ENCODE measurements at regions not wholly inside any gene's neighbourhood (a gene's known extent, or its start where the extent isn't known, plus 50 kb on each side); places are given as distances from the start of the nearest gene placed in this dataset.

GRCh38 chr21:14876524-14876840 lies 188.3 kb downstream of the NRIP1 start:
- ATAC-seq (peak; percentile 22; the same call in 2 of the 3 replicates), FAIRE-seq (no peak), DNase-seq (ENCODE audit: low read depth, low spot score) (no peak)
- Histone ChIP-seq H2AFZ (ENCODE audit: control insufficient read depth, low read depth, low read length) (no peak overlapping the region), H3K4me1 (ENCODE audit: control insufficient read depth, insufficient read depth, low read length) (peaks cover 32% of the 10 kb centered on the region), H3K9ac (ENCODE audit: control insufficient read depth, insufficient read depth, low read length) (no peak overlapping the region), H3K27ac (ENCODE audit: control insufficient read depth, insufficient read depth) (no peak overlapping the region), H3K27me3 (replicated peaks in 1 of 2; ENCODE audit: control insufficient read depth in 2 of 2, insufficient read depth in 2 of 2, low read length in 1 of 2) (no peaks in the 10 kb centered on the region), H3K4me2 (ENCODE audit: control insufficient read depth, insufficient read depth) (peak overlapping the region; percentile 11; the same call in 1 of the 2 replicates), H3K9me3 (replicated peaks; ENCODE audit: control insufficient read depth, insufficient read depth, low read length) (no peaks in the 10 kb centered on the region), H3K36me3 (ENCODE audit: control insufficient read depth in 2 of 2, insufficient read depth in 2 of 2, low read length in 1 of 2) (no peaks in the 10 kb centered on the region), H3K79me2 (ENCODE audit: control insufficient read depth, insufficient read depth, low read length) (no peaks in the 10 kb centered on the region), H4K20me1 (ENCODE audit: control insufficient read depth, insufficient read depth) (no peaks in the 10 kb centered on the region), H3K4me3 (no peak overlapping the region)
- ChIA-PET CTCF (interaction anchor here (0.8 to 1.6 kb wide), 3 partner anchors 12 to 183 kb away, joined by 4 to 7 read pairs (median 4); no protein-coding TSS in a partner anchor), POLR2A (no interaction called here), SMC1A (ENCODE audit: uncharacterized antibody, unreplicated experiment) (interaction anchor here (0.8 to 5.9 kb wide), 12 partner anchors 9 to 606 kb away, joined by 3 to 20 read pairs (median 4); no protein-coding TSS in a partner anchor), RAD21 (ENCODE audit: unreplicated experiment) (interaction anchor here (0.8 to 2.4 kb wide), 12 partner anchors 8 to 562 kb away, joined by 3 to 13 read pairs (median 4); partner anchors contain the start of gene NRIP1)
- 86% methylated on average over 6 of the region's 6 CpGs for WGBS (ENCODE audit: insufficient coverage, insufficient replicate concordance, low lambda C conversion rate, missing lambda C conversion rate)
- intact Hi-C loops (cut with micrococcal nuclease; ENCODE audit: unreplicated experiment) = loop anchor here (5.0 to 10.0 kb wide), 2 partner anchors 332 to 561 kb away; partner anchors contain the start of gene SAMSN1
- TF ChIP-seq ZSCAN29 (IDR thresholded peaks at IDR 0.05) (no peak), NR2C1 (IDR thresholded peaks at IDR 0.05) (no peak), MLLT1 (IDR thresholded peaks at IDR 0.05) (0 out of 2 replicates have a peak, but pooled peaks have one; percentile 46), CREM (IDR thresholded peaks at IDR 0.05; ENCODE audit: low read depth) (no peak)
- in situ Hi-C loops (cut with MboI) = no loop called here
- no TSS peak for BruUV-seq (replicated peaks)
